Osteocyte (in vitro differentiated cells): ENCODE measurements at regions not wholly inside any gene's neighbourhood (a gene's known extent, or its start where the extent isn't known, plus 50 kb on each side); places are given as distances from the start of the nearest gene placed in this dataset.

Experiments used
- DNase-seq: peaks from one replicate; pipeline ENCODE4 v3.0.0; 2021; ENCODE audit warnings: mixed read lengths; ENCODE audit not compliant: unreplicated experiment; ENCODE audit errors: extremely low spot score
- H3K27ac Mint-ChIP-seq: one replicate; pipeline ENCODE4 v1.8.0; 2021; ENCODE audit warnings: mild to moderate bottlenecking, mixed read lengths; ENCODE audit not compliant: unreplicated experiment
- H3K27me3 Mint-ChIP-seq: one replicate; pipeline ENCODE4 v1.8.0; 2021; ENCODE audit warnings: mixed read lengths; ENCODE audit not compliant: unreplicated experiment
- H3K36me3 Mint-ChIP-seq: one replicate; pipeline ENCODE4 v1.8.0; 2021; ENCODE audit warnings: mixed read lengths; ENCODE audit not compliant: unreplicated experiment
- H3K4me1 Mint-ChIP-seq: one replicate; pipeline ENCODE4 v1.8.0; 2021; ENCODE audit warnings: mixed read lengths; ENCODE audit not compliant: unreplicated experiment
- H3K4me3 Mint-ChIP-seq: one replicate; pipeline ENCODE4 v1.8.0; 2021; ENCODE audit warnings: mild to moderate bottlenecking, moderate library complexity, mixed read lengths; ENCODE audit not compliant: unreplicated experiment
- H3K9me3 Mint-ChIP-seq: one replicate; pipeline ENCODE4 v1.8.0; 2021; ENCODE audit warnings: mixed read lengths; ENCODE audit not compliant: unreplicated experiment
- TF ChIP-seq, protein P1 (sequence below): fragments of 200-600 bp; sonication (generic); IDR thresholded peaks from 2 replicates; pipeline ENCODE4 v1.5.0; 2021; ENCODE audit warnings: antibody characterized with exemption, mild to moderate bottlenecking, moderate library complexity

DNA sequence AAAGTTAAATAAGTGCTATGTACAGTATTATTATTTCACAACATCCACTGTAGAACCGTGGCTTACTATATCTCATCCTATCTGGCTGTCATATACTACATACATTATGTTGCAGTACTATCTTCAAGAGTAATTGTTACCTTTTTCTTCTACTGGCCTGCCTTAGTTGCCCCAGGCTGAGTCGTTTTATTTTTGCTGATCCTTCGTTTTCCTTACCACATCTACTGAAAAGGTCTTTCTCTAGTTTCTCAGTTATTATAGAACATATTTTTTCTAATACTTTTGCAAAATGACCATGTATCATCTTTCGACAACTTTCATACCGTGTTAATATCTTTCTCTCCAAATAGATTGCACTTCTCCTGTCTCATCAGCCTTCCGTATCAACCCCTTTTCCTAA lies 523.1 kb downstream of the SOX5 start:
- TF ChIP-seq, protein P1, sequence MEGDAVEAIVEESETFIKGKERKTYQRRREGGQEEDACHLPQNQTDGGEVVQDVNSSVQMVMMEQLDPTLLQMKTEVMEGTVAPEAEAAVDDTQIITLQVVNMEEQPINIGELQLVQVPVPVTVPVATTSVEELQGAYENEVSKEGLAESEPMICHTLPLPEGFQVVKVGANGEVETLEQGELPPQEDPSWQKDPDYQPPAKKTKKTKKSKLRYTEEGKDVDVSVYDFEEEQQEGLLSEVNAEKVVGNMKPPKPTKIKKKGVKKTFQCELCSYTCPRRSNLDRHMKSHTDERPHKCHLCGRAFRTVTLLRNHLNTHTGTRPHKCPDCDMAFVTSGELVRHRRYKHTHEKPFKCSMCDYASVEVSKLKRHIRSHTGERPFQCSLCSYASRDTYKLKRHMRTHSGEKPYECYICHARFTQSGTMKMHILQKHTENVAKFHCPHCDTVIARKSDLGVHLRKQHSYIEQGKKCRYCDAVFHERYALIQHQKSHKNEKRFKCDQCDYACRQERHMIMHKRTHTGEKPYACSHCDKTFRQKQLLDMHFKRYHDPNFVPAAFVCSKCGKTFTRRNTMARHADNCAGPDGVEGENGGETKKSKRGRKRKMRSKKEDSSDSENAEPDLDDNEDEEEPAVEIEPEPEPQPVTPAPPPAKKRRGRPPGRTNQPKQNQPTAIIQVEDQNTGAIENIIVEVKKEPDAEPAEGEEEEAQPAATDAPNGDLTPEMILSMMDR, result no peak
- no peaks in the 10 kb centered on the region for H3K9me3 Mint-ChIP-seq
- DNase-seq, result no peak
- no peaks in the 10 kb centered on the region for H3K4me1 Mint-ChIP-seq
- H3K27ac Mint-ChIP-seq, result no peak overlapping the region
- H3K36me3 Mint-ChIP-seq, result no peaks in the 10 kb centered on the region
- no peaks in the 10 kb centered on the region for H3K27me3 Mint-ChIP-seq
- no peak overlapping the region for H3K4me3 Mint-ChIP-seq

DNA sequence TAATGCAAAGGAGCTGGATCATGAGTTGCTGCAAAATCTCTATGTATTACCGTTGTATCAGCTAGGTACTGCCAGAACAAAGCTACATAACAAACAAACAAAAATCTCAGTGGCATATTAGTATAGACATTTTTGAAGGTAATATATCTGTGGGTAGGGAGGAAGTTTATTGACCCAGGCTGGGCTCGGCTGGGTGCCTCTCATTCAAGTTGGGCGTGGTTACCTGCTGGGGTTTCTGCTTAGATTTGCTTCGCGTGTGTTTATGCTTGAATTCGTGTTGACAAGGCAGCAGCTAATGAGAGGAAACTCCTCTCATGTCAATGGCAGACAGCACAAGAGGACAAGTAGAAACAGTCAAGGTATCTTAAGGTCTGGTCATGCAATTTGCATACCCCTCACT lies 520.7 kb downstream of the SOX5 start:
- TF ChIP-seq, protein P1, result no peak
- Mint-ChIP-seq H3K27me3 (no peaks in the 10 kb centered on the region), H3K4me1 (no peaks in the 10 kb centered on the region), H3K9me3 (peaks cover 9% of the 10 kb centered on the region), H3K36me3 (no peaks in the 10 kb centered on the region), H3K4me3 (no peak overlapping the region), H3K27ac (no peak overlapping the region)
- DNase-seq, result no peak

DNA sequence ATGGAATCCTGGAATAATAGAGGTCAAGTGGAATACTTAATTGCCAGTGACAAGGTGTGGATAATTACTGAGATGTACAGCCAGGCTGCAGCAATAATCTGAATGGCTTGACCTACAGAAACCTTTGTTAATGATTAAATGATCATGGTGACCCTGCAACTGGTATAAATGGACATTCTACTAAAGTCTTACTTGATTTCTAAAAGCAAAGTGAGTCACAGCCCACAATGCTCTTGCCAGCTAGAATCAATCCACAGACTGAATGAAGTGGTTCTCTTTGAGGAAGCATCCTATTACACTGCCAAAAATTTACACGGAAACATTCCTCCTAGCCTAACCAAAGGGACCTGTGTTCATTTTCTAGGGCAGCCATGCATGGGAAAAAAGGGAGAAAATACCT lies 518.5 kb downstream of the SOX5 start:
- TF ChIP-seq, protein P1, result no peak
- DNase-seq, result no peak
- no peaks in the 10 kb centered on the region for H3K27me3 Mint-ChIP-seq
- no peak overlapping the region for H3K27ac Mint-ChIP-seq
- H3K9me3 Mint-ChIP-seq, result peaks cover 18% of the 10 kb centered on the region
- H3K4me1 Mint-ChIP-seq, result no peaks in the 10 kb centered on the region
- no peak overlapping the region for H3K4me3 Mint-ChIP-seq
- no peaks in the 10 kb centered on the region for H3K36me3 Mint-ChIP-seq

DNA sequence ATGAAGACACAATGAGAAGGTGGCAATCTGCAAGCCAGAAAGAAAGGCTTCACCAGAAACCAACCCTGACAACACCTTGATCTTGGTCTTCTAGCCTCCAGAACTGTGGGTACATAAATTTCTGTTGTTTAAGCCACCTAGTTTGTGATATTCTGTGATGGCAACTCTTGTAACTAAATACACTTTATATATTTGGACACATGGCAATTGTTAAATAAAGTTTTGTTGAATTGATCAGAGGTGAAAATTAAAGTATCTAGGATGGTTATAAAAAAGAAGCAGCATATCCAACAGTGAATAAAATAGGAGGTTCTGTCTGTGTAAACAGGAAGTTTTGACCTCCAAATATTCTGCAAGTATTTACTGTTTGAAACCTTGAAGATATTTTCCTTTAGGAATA lies 516.3 kb downstream of the SOX5 start:
- DNase-seq, result no peak
- no peak overlapping the region for H3K27ac Mint-ChIP-seq
- TF ChIP-seq, protein P1, result no peak
- no peak overlapping the region for H3K4me3 Mint-ChIP-seq
- H3K4me1 Mint-ChIP-seq, result no peaks in the 10 kb centered on the region
- H3K27me3 Mint-ChIP-seq, result no peaks in the 10 kb centered on the region
- peaks cover 24% of the 10 kb centered on the region for H3K9me3 Mint-ChIP-seq
- H3K36me3 Mint-ChIP-seq, result no peaks in the 10 kb centered on the region

DNA sequence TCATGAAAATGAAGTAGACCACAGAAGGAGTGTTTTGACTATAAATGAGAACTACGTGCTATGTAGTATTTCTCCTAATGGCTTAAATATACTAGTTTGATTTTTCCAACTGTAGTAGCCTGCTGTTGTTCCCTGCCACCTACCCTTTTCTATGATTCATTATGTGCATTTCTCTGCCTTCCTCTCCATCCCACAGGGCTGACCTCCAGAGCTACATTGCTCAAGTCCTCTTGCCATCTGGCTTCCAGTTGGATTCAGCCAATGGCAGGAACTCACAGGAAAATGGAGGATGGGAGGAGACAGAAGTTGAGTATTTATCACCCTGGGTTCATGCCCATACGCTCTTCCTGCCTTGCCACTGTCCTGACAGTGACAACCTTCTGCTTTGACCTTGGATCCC lies 515.3 kb downstream of the SOX5 start:
- H3K27me3 Mint-ChIP-seq, result no peaks in the 10 kb centered on the region
- no peaks in the 10 kb centered on the region for H3K4me1 Mint-ChIP-seq
- no peak overlapping the region for H3K27ac Mint-ChIP-seq
- no peak for DNase-seq
- TF ChIP-seq, protein P1, result no peak
- H3K9me3 Mint-ChIP-seq, result peaks cover 34% of the 10 kb centered on the region
- H3K4me3 Mint-ChIP-seq, result no peak overlapping the region
- H3K36me3 Mint-ChIP-seq, result no peaks in the 10 kb centered on the region
